ENCODE measurements at regions not wholly inside any gene's neighbourhood (a gene's known extent, or its start where the extent isn't known, plus 50 kb on each side); places are given as distances from the start of the nearest gene placed in this dataset.
"Not testable (repeated sequence)": the region's sequence is repeated elsewhere in the genome, so short reads cannot be mapped to it uniquely, and the experiment has no call there.

GRCh38 chr1:60606921-60607320, 475.4 kb upstream of the NFIA start:
- TF ChIP-seq CSDC2 (CRISPR knock-in tag; IDR thresholded peaks at IDR 0.05); ISL1 (CRISPR knock-in tag; IDR thresholded peaks at IDR 0.05); ARNTL (CRISPR knock-in tag; IDR thresholded peaks at IDR 0.05; ENCODE audit: borderline replicate concordance, low read depth); PATZ1 (CRISPR knock-in tag; IDR thresholded peaks at IDR 0.05; ENCODE audit: borderline replicate concordance); TCF4 (CRISPR knock-in tag; IDR thresholded peaks at IDR 0.05; ENCODE audit: borderline replicate concordance); ZFP3 (CRISPR knock-in tag; IDR thresholded peaks at IDR 0.05); OSR1 (CRISPR knock-in tag; IDR thresholded peaks at IDR 0.05): not testable (repeated sequence)
